B cell (primary cell): ENCODE measurements at regions not wholly inside any gene's neighbourhood (a gene's known extent, or its start where the extent isn't known, plus 50 kb on each side); places are given as distances from the start of the nearest gene placed in this dataset.

Source experiments
- ATAC-seq: fragments of 200-7000 bp; cut with Tn5 transposase; one replicate; pipeline ENCODE4 v1.10.0; 2021; ENCODE audit warnings: low read depth, mild to moderate bottlenecking, moderate number of reproducible peaks, moderate library complexity
- CTCF ChIA-PET: fragments of 350-600 bp; sonication (Branson Sonifier 250); formaldehyde crosslinking; loops from one replicate; lab custom pipeline; 2021; ENCODE audit warnings: antibody characterized with exemption, inconsistent platforms; lab: Charles Lee
- POLR2A ChIA-PET: fragments of 350-600 bp; sonication (Branson Sonifier 250); formaldehyde crosslinking; loops from one replicate; lab custom pipeline; 2021; ENCODE audit warnings: antibody characterized with exemption; lab: Charles Lee
- DNase-seq: peaks from one replicate; pipeline ENCODE4 v3.0.0; 2013
- H2AFZ ChIP-seq: 2 replicates; pipeline ENCODE4 v1.6.1; 2012; ENCODE audit warnings: mild to moderate bottlenecking, low read depth, low read length; ENCODE audit not compliant: insufficient read depth, poor library complexity, severe bottlenecking
- H3K27ac ChIP-seq, 2 donors: 1 replicate in 1 of 2; 2 replicates in 1 of 2; pipeline ENCODE4 v1.5.1; 2012 to 2013; ENCODE audit warnings: low read length in 2 of 2, mild to moderate bottlenecking in 2 of 2, moderate library complexity in 1 of 2
- H3K27me3 ChIP-seq, 4 experiments: fragments of 200-600 bp in 1 of 4; sonication (generic) in 1 of 4; replicated peaks in 1 of 4; 1 replicate in 2 of 4; 2 replicates in 2 of 4; pipeline versions ENCODE4 v1.6.1 to v1.7.0; 2013 to 2016; ENCODE audit warnings: low read length in 3 of 4, mild to moderate bottlenecking in 2 of 4, mixed read lengths in 1 of 4, moderate library complexity in 1 of 4; ENCODE audit not compliant: insufficient read depth in 4 of 4, control insufficient read depth in 3 of 4; ENCODE audit errors: control extremely low read depth in 1 of 4
- H3K36me3 ChIP-seq, 2 experiments: replicated peaks in 1 of 2; 1 replicate in 1 of 2; 2 replicates in 1 of 2; pipeline versions ENCODE4 v1.6.1 to v1.7.1; 2013; ENCODE audit warnings: low read length in 1 of 2; ENCODE audit not compliant: insufficient read depth in 2 of 2, control insufficient read depth in 1 of 2; ENCODE audit errors: control extremely low read depth in 1 of 2, extremely low read depth in 1 of 2
- H3K4me1 ChIP-seq, 2 donors: fragments of 200-600 bp in 1 of 2; sonication (generic) in 1 of 2; 1 replicate in 1 of 2; 2 replicates in 1 of 2; pipeline versions ENCODE4 v1.5.1 to v1.6.1; 2013 to 2017; ENCODE audit warnings: low read length in 2 of 2; ENCODE audit not compliant: control insufficient read depth in 2 of 2, insufficient read depth in 2 of 2
- H3K4me2 ChIP-seq: replicated peaks from 2 replicates; pipeline ENCODE3; 2012; ENCODE audit warnings: mild to moderate bottlenecking, low read depth, low read length; ENCODE audit not compliant: poor library complexity, severe bottlenecking
- H3K4me3 ChIP-seq, 5 experiments: fragments of 200-600 bp in 1 of 5; sonication (generic) in 1 of 5; 1 replicate in 3 of 5; 2 replicates in 2 of 5; pipeline versions ENCODE4 v1.5.1 to v1.7.0; 2011 to 2016; ENCODE audit warnings: low read length in 4 of 5, mild to moderate bottlenecking in 4 of 5, low read depth in 2 of 5, control low read depth in 1 of 5, moderate library complexity in 1 of 5; ENCODE audit not compliant: insufficient read depth in 1 of 5; ENCODE audit errors: control extremely low read depth in 1 of 5, extremely low read depth in 1 of 5
- H3K79me2 ChIP-seq: fragments of 200-600 bp; sonication (generic); one replicate; pipeline ENCODE4 v1.6.0; 2016; ENCODE audit warnings: low read length; ENCODE audit not compliant: control insufficient read depth, insufficient read depth
- H3K9ac ChIP-seq: fragments of 200-600 bp; sonication (generic); 2 replicates; pipeline ENCODE4 v1.6.1; 2017; ENCODE audit warnings: mild to moderate bottlenecking, low read length, moderate library complexity
- H3K9me3 ChIP-seq, 3 donors: one replicate each; pipeline versions ENCODE4 v1.6.1 to v1.7.1; 2013; ENCODE audit warnings: low read length in 2 of 3; ENCODE audit not compliant: control insufficient read depth in 2 of 3, insufficient read depth in 1 of 3; ENCODE audit errors: control extremely low read depth in 1 of 3
- H4K20me1 ChIP-seq: 2 replicates; pipeline ENCODE4 v1.6.0; 2012; ENCODE audit warnings: mild to moderate bottlenecking, low read length; ENCODE audit not compliant: insufficient read depth, control insufficient read depth, poor library complexity, severe bottlenecking
- H3K27ac Mint-ChIP-seq: one replicate; pipeline ENCODE4 v1.8.0; 2021; ENCODE audit warnings: mixed read lengths
- H3K27me3 Mint-ChIP-seq: one replicate; pipeline ENCODE4 v1.8.0; 2021; ENCODE audit warnings: mixed read lengths
- H3K4me1 Mint-ChIP-seq: one replicate; pipeline ENCODE4 v1.8.0; 2021; ENCODE audit warnings: mixed read lengths
- H3K4me3 Mint-ChIP-seq: one replicate; pipeline ENCODE4 v1.8.0; 2021; ENCODE audit warnings: mixed read lengths
- H3K9me3 Mint-ChIP-seq: one replicate; pipeline ENCODE4 v1.8.0; 2022; ENCODE audit warnings: mixed read lengths; ENCODE audit not compliant: insufficient read depth
- CTCF ChIP-seq: fragments of 200-600 bp; IDR thresholded peaks from one replicate; pipeline ENCODE4 v1.8.0; 2022; ENCODE audit warnings: antibody characterized with exemption, mild to moderate bottlenecking
- EZH2 ChIP-seq: IDR thresholded peaks from 2 replicates; pipeline ENCODE4 v1.6.1; 2012; ENCODE audit warnings: borderline replicate concordance, low read depth, mild to moderate bottlenecking, moderate library complexity, low read length; ENCODE audit not compliant: insufficient read depth, poor library complexity, severe bottlenecking
- WGBS: methylation state at CpG from one replicate; pipeline ENCODE4 v1.1.5; 2013; ENCODE audit warnings: missing lambda C conversion rate; ENCODE audit not compliant: insufficient coverage; 5-methylcytosine and 5-hydroxymethylcytosine counted together
- intact Hi-C: fragments of 100-400 bp; cut with micrococcal nuclease; formaldehyde crosslinking; loops from one replicate; pipeline ENCODE4 v1.10.0; 2022

GRCh38 chr10:83987216-83987615, 152.1 kb upstream of the GHITM start:
- Histone ChIP-seq H3K27me3 (no peaks in the 10 kb centered on the region), H2AFZ (no peak overlapping the region), H3K4me2 (no peak overlapping the region), H3K9me3 (no peaks in the 10 kb centered on the region), H3K4me3 (no peak overlapping the region), H3K9ac (no peak overlapping the region), H4K20me1 (no peaks in the 10 kb centered on the region), H3K4me1 (peaks cover 3 to 4% of the 10 kb centered on the region in 2 donors), H3K79me2 (no peaks in the 10 kb centered on the region), H3K36me3 (no peaks in the 10 kb centered on the region), H3K27ac (no peak overlapping the region)
- POLR2A ChIA-PET, result no interaction called here
- intact Hi-C loops, result no loop called here
- WGBS, result 83% methylated on average over 1 of the region's 1 CpG
- DNase-seq (no peak), ATAC-seq (no peak)
- Mint-ChIP-seq H3K4me3 (no peak overlapping the region), H3K4me1 (peaks cover 1% of the 10 kb centered on the region), H3K27me3 (peaks cover 12% of the 10 kb centered on the region), H3K9me3 (no peaks in the 10 kb centered on the region), H3K27ac (no peak overlapping the region)
- CTCF ChIA-PET, result no interaction called here
- TF ChIP-seq CTCF (no peak), EZH2 (no peak)

- H3K4me1 Mint-ChIP-seq, result peaks cover 1% of the 10 kb centered on the region
- ChIA-PET POLR2A (no interaction called here), CTCF (no interaction called here)
- no peaks in the 10 kb centered on the region for H3K9me3 ChIP-seq
- no peak overlapping the region for H3K27ac ChIP-seq
- ATAC-seq (no peak), DNase-seq (no peak)
- no peak for TF ChIP-seq EZH2
- no peak for TF ChIP-seq CTCF
- H3K9me3 Mint-ChIP-seq, result no peaks in the 10 kb centered on the region
- no peak overlapping the region for H3K4me3 ChIP-seq
- no CpG with 5 or more reads among the region's 1 CpG for WGBS
- no peaks in the 10 kb centered on the region for H3K36me3 ChIP-seq
- H3K4me2 ChIP-seq, result no peak overlapping the region
- intact Hi-C loops, result no loop called here
- H4K20me1 ChIP-seq, result no peaks in the 10 kb centered on the region
- no peak overlapping the region for H3K4me3 Mint-ChIP-seq
- no peak overlapping the region for H3K9ac ChIP-seq
- H3K27me3 Mint-ChIP-seq, result peaks cover 12% of the 10 kb centered on the region
- peaks cover 3 to 4% of the 10 kb centered on the region in 2 donors for H3K4me1 ChIP-seq
- no peak overlapping the region for H3K27ac Mint-ChIP-seq
- H3K27me3 ChIP-seq, result no peaks in the 10 kb centered on the region
- no peaks in the 10 kb centered on the region for H3K79me2 ChIP-seq
- H2AFZ ChIP-seq, result no peak overlapping the region
Observed at GRCh38 chr10:83988435-83988834, 150.9 kb upstream of the GHITM start.
